IMR-90 (cell line): ENCODE measurements at regions not wholly inside any gene's neighbourhood (a gene's known extent, or its start where the extent isn't known, plus 50 kb on each side); places are given as distances from the start of the nearest gene placed in this dataset.

Experiments used
- ATAC-seq: fragments of 200-7000 bp; cut with Tn5 transposase; 2 replicates; pipeline ENCODE4 v1.9.1; 2020; ENCODE audit warnings: low read depth, mild to moderate bottlenecking, moderate library complexity
- BruUV-seq: library from RNA; stranded (reverse); fragments of 400-500 nt; replicated peaks from 2 replicates; lab custom pipeline; 2021; lab: Mats Ljungman, UMichigan
- CTCF ChIA-PET: fragments of 300-600 bp; formaldehyde crosslinking; extraction: SDS; loops from one replicate; lab custom pipeline; 2021; ENCODE audit warnings: antibody characterized with exemption; lab: Yijun Ruan, JAX
- POLR2A ChIA-PET: fragments of 300-600 bp; sonication (Branson Sonifier 250); formaldehyde crosslinking; loops from one replicate; lab custom pipeline; 2022; ENCODE audit warnings: antibody characterized with exemption; ENCODE audit not compliant: unreplicated experiment; lab: Charles Lee
- DNase-seq: peaks from one replicate; pipeline ENCODE4 v3.0.0; 2013
- H2AFZ ChIP-seq: replicated peaks from 2 replicates; pipeline ENCODE3; 2013; ENCODE audit warnings: low read length, mild to moderate bottlenecking; ENCODE audit not compliant: poor library complexity
- H2AK5ac ChIP-seq: 2 replicates; pipeline ENCODE4 v1.6.1; 2013; ENCODE audit warnings: low read depth, low read length, inconsistent platforms
- H2AK9ac ChIP-seq: replicated peaks from 2 replicates; pipeline ENCODE3; 2013; ENCODE audit warnings: mild to moderate bottlenecking, low read depth, low read length, moderate library complexity; ENCODE audit not compliant: poor library complexity
- H2BK120ac ChIP-seq: 2 replicates; pipeline ENCODE4 v1.6.1; 2013; ENCODE audit warnings: low read depth, low read length, inconsistent platforms
- H2BK15ac ChIP-seq: 3 replicates; pipeline ENCODE4 v1.6.1; 2013; ENCODE audit warnings: low read depth, low read length, inconsistent platforms
- H2BK20ac ChIP-seq: 2 replicates; pipeline ENCODE4 v1.6.1; 2013; ENCODE audit warnings: low read depth, mild to moderate bottlenecking, inconsistent platforms, low read length, moderate library complexity
- H2BK5ac ChIP-seq: 2 replicates; pipeline ENCODE4 v1.6.1; 2013; ENCODE audit warnings: mild to moderate bottlenecking, low read depth, low read length, inconsistent platforms; ENCODE audit not compliant: poor library complexity, severe bottlenecking
- H3K14ac ChIP-seq: replicated peaks from 2 replicates; pipeline ENCODE4 v1.6.1; 2013; ENCODE audit warnings: low read depth, low read length, inconsistent platforms
- H3K18ac ChIP-seq: 2 replicates; pipeline ENCODE4 v1.6.1; 2013; ENCODE audit warnings: low read depth, low read length, control low read depth
- H3K23ac ChIP-seq: 2 replicates; pipeline ENCODE4 v1.6.1; 2013; ENCODE audit warnings: low read depth, low read length, inconsistent platforms
- H3K27ac ChIP-seq: 2 replicates; pipeline ENCODE4 v1.5.1; 2013; ENCODE audit warnings: mild to moderate bottlenecking, control low read depth, low read length; ENCODE audit not compliant: insufficient read depth
- H3K27me3 ChIP-seq: 2 replicates; pipeline ENCODE4 v1.6.1; 2013; ENCODE audit warnings: low read length; ENCODE audit not compliant: control insufficient read depth, insufficient read depth
- H3K36me3 ChIP-seq: 2 replicates; pipeline ENCODE4 v1.6.1; 2013; ENCODE audit warnings: low read length, mixed read lengths; ENCODE audit not compliant: control insufficient read depth, insufficient read depth
- H3K4ac ChIP-seq: 2 replicates; pipeline ENCODE4 v1.6.1; 2013; ENCODE audit warnings: low read depth, low read length, inconsistent platforms
- H3K4me1 ChIP-seq: 2 replicates; pipeline ENCODE4 v1.6.1; 2013; ENCODE audit warnings: low read length, mixed read lengths; ENCODE audit not compliant: control insufficient read depth, insufficient read depth
- H3K4me2 ChIP-seq: 2 replicates; pipeline ENCODE4 v1.6.1; 2013; ENCODE audit warnings: low read depth, mild to moderate bottlenecking, control low read depth, low read length, moderate library complexity
- H3K4me3 ChIP-seq: 2 replicates; pipeline ENCODE4 v1.5.1; 2013; ENCODE audit warnings: low read depth, mild to moderate bottlenecking, control low read depth, low read length, moderate library complexity; ENCODE audit not compliant: insufficient read depth
- H3K56ac ChIP-seq: 2 replicates; pipeline ENCODE4 v1.6.1; 2013; ENCODE audit warnings: low read length, inconsistent platforms; ENCODE audit not compliant: insufficient read depth; ENCODE audit errors: extremely low read depth
- H3K79me1 ChIP-seq, 2 experiments: 2 replicates each; pipeline ENCODE4 v1.6.1; 2013; ENCODE audit warnings: low read length in 2 of 2, inconsistent platforms in 1 of 2, low read depth in 1 of 2
- H3K9ac ChIP-seq: 2 replicates; pipeline ENCODE4 v1.6.1; 2013; ENCODE audit warnings: low read depth, low read length, control low read depth
- H3K9me1 ChIP-seq: 2 replicates; pipeline ENCODE4 v1.6.1; 2013; ENCODE audit warnings: low read length, inconsistent platforms; ENCODE audit not compliant: insufficient read depth
- H3K9me3 ChIP-seq: 2 replicates; pipeline ENCODE4 v1.6.1; 2013; ENCODE audit warnings: low read length; ENCODE audit not compliant: control insufficient read depth, insufficient read depth
- H4K20me1 ChIP-seq: 2 replicates; pipeline ENCODE4 v1.6.1; 2013; ENCODE audit warnings: low read length, inconsistent platforms; ENCODE audit not compliant: insufficient read depth
- H4K5ac ChIP-seq: 2 replicates; pipeline ENCODE4 v1.6.1; 2013; ENCODE audit warnings: mild to moderate bottlenecking, low read depth, low read length, control low read depth
- H4K8ac ChIP-seq, 2 experiments: 2 replicates each; pipeline ENCODE4 v1.6.1; 2013; ENCODE audit warnings: low read depth in 2 of 2, low read length in 2 of 2, control low read depth in 1 of 2, inconsistent platforms in 1 of 2
- H4K91ac ChIP-seq: 2 replicates; pipeline ENCODE4 v1.6.1; 2013; ENCODE audit warnings: low read depth, low read length, inconsistent platforms; ENCODE audit not compliant: insufficient read depth
- RFX5 ChIP-seq: IDR thresholded peaks from 2 replicates; pipeline ENCODE4 v1.8.0; 2012; ENCODE audit warnings: low read depth, mild to moderate bottlenecking, low read length, moderate library complexity
- WGBS, 2 experiments: methylation state at CpG; one replicate each; pipeline versions ENCODE4 v1.1.5 to v1.1.7; 2013; ENCODE audit warnings: missing lambda C conversion rate in 2 of 2; ENCODE audit not compliant: insufficient read length in 1 of 2; ENCODE audit errors: extremely low coverage in 2 of 2; 5-methylcytosine and 5-hydroxymethylcytosine counted together
- dilution Hi-C: fragments of 300-500 bp; cut with HindIII; formaldehyde crosslinking; loops from one replicate; pipeline ENCODE4 v1.14.3; 2018; ENCODE audit warnings: low sequenced_read_pairs; ENCODE audit not compliant: unreplicated experiment
- in situ Hi-C: fragments of 300-500 bp; cut with MboI; formaldehyde crosslinking; loops from 3 replicates; pipeline ENCODE4 v1.14.3; 2019; ENCODE audit warnings: low sequenced_read_pairs, inconsistent platforms, mixed read lengths
- intact Hi-C: fragments of 100-400 bp; cut with micrococcal nuclease; formaldehyde crosslinking; loops from 2 replicates; pipeline ENCODE4 v1.10.0; 2022
- TF ChIP-seq, protein P1 (sequence below): conservative IDR thresholded peaks from 2 replicates; pipeline ENCODE4 v1.5.1; 2012; ENCODE audit warnings: mild to moderate bottlenecking, low read depth, low read length, improper control_type of control experiment

GRCh38 chr16:31701734-31702133, 171.9 kb upstream of the ZNF267 start:
- H2AK9ac ChIP-seq = no peak overlapping the region
- H3K14ac ChIP-seq = no peak overlapping the region
- H4K5ac ChIP-seq = no peak overlapping the region
- H3K4me1 ChIP-seq = no peaks in the 10 kb centered on the region
- H2BK20ac ChIP-seq = no peak overlapping the region
- no peak overlapping the region for H4K8ac ChIP-seq
- ATAC-seq = no peak
- intact Hi-C loops = no loop called here
- no peak overlapping the region for H3K4me2 ChIP-seq
- no peaks in the 10 kb centered on the region; the same call in 1 of the 2 replicates for H3K27me3 ChIP-seq
- TF ChIP-seq, protein P1, sequence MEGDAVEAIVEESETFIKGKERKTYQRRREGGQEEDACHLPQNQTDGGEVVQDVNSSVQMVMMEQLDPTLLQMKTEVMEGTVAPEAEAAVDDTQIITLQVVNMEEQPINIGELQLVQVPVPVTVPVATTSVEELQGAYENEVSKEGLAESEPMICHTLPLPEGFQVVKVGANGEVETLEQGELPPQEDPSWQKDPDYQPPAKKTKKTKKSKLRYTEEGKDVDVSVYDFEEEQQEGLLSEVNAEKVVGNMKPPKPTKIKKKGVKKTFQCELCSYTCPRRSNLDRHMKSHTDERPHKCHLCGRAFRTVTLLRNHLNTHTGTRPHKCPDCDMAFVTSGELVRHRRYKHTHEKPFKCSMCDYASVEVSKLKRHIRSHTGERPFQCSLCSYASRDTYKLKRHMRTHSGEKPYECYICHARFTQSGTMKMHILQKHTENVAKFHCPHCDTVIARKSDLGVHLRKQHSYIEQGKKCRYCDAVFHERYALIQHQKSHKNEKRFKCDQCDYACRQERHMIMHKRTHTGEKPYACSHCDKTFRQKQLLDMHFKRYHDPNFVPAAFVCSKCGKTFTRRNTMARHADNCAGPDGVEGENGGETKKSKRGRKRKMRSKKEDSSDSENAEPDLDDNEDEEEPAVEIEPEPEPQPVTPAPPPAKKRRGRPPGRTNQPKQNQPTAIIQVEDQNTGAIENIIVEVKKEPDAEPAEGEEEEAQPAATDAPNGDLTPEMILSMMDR = no peak
- TF ChIP-seq RFX5 = no peak
- CTCF ChIA-PET = no interaction called here
- peaks cover 26% of the 10 kb centered on the region for H3K36me3 ChIP-seq
- H2AK5ac ChIP-seq = no peak overlapping the region
- POLR2A ChIA-PET = interaction anchor here (0.8 kb wide), 1 partner anchor 11 kb away, joined by 4 read pairs; a partner anchor contains a TSS
- no peak overlapping the region for H2BK120ac ChIP-seq
- peaks cover 3 to 10% of the 10 kb centered on the region in 2 experiments; a peak in 3 of 4 replicates for H3K79me1 ChIP-seq
- no peak for DNase-seq
- no peak overlapping the region for H3K27ac ChIP-seq
- no TSS peak for BruUV-seq
- H2BK5ac ChIP-seq = no peak overlapping the region
- in situ Hi-C loops = loop anchor here (10.0 to 25.0 kb wide), 4 partner anchors 63 to 714 kb away; partner anchors contain the start of genes HSD3B7 and RUSF1
- WGBS, 2 experiments = 100% methylated on average over 1 of the region's 3 CpGs; no CpG with 5 or more reads in 1 of the 2 experiments
- H4K20me1 ChIP-seq = no peaks in the 10 kb centered on the region
- H3K9me1 ChIP-seq = no peaks in the 10 kb centered on the region
- H3K9me3 ChIP-seq = no peaks in the 10 kb centered on the region
- no peak overlapping the region for H3K4me3 ChIP-seq
- H3K4ac ChIP-seq = no peak overlapping the region
- H3K56ac ChIP-seq = no peak overlapping the region
- dilution Hi-C loops = no loop called here
- no peak overlapping the region for H3K9ac ChIP-seq
- H2BK15ac ChIP-seq = no peak overlapping the region
- H4K91ac ChIP-seq = no peak overlapping the region
- no peak overlapping the region for H2AFZ ChIP-seq
- no peak overlapping the region for H3K23ac ChIP-seq
- no peak overlapping the region for H3K18ac ChIP-seq
